ENCODE measurements at regions not wholly inside any gene's neighbourhood (a gene's known extent, or its start where the extent isn't known, plus 50 kb on each side); places are given as distances from the start of the nearest gene placed in this dataset.

- TF ChIP-seq CTCF (IDR thresholded peaks at IDR 0.05) (no peak), POLR2A (IDR thresholded peaks at IDR 0.05) (no peak)
These were observed 307.9 kb downstream of the RPIA start for GRCh38 chr2:88999365-88999764.
